ENCODE measurements at regions not wholly inside any gene's neighbourhood (a gene's known extent, or its start where the extent isn't known, plus 50 kb on each side); places are given as distances from the start of the nearest gene placed in this dataset.

DNA sequence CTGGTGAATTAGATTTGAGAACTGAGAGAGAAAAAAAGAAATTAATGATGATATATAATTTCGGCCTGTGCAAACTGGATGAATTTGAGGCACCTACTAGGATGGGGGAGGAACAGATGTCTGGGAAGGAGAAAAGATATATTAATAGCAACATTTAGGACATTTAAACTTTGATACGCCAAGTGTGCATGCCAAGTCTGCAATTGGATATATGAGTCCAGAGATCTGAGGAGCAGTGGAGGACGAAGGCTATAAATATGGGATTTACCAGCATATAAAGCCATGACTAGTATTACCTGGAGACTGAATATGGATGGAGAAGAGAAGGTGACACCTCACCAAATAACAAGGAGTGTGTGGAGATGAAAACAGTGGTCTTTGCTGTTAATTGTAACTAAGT, 272.6 kb upstream of the HSF2 start:
- no peak for TF ChIP-seq CTCF (IDR thresholded peaks at IDR 0.05)
- no peak for TF ChIP-seq EZH2phosphoT487 (IDR thresholded peaks at IDR 0.05)
- TF ChIP-seq EZH2 (IDR thresholded peaks at IDR 0.05), result no peak

Measured in neural progenitor cell (in vitro differentiated cells).